BE2C (cell line): ENCODE measurements at regions not wholly inside any gene's neighbourhood (a gene's known extent, or its start where the extent isn't known, plus 50 kb on each side); places are given as distances from the start of the nearest gene placed in this dataset.

Source experiments
- DNase-seq: peaks from one replicate; pipeline ENCODE4 v3.0.0-alpha.2; 2020
- H3K27me3 ChIP-seq: fragments of 250-450 bp; sonication (Bioruptor Pico); 2 replicates; pipeline ENCODE4 v1.5.1; 2020; ENCODE audit warnings: mild to moderate bottlenecking
- H3K36me3 ChIP-seq: fragments of 250-450 bp; sonication (Bioruptor Pico); 2 replicates; pipeline ENCODE4 v1.5.1; 2020; ENCODE audit warnings: mild to moderate bottlenecking
- H3K4me1 ChIP-seq: fragments of 250-450 bp; sonication (Bioruptor Pico); 2 replicates; pipeline ENCODE4 v1.5.1; 2020
- H3K4me3 ChIP-seq: 2 replicates; pipeline ENCODE4 v1.5.1; 2011; ENCODE audit warnings: low read depth, low read length
- H3K9me3 ChIP-seq: fragments of 250-450 bp; sonication (Bioruptor Pico); 2 replicates; pipeline ENCODE4 v1.5.1; 2020
- TF ChIP-seq, protein P1 (sequence below): IDR thresholded peaks from 2 replicates; pipeline ENCODE4 v1.5.1; 2012; ENCODE audit warnings: mild to moderate bottlenecking, low read depth, low read length

DNA sequence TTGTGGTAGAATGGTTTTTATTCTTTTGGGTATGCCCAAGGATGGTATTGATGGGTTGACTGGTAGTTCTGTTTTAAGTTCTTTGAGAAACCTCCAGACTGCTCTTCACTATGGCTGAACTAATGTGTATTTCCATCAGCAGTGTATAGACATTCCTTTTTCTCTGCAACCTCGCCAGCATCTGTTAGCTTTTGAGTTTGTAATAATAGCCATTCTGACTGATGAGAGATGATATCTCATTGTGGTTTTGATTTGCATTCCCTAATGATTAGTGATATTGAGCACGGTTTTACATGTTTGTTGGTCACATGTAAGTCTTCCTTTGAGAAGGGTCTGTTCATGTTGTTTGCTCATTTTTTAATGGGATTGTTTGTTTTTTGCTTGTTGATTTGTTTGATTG, 1348.7 kb upstream of the NXPH2 start:
- no peaks in the 10 kb centered on the region for H3K27me3 ChIP-seq
- H3K9me3 ChIP-seq: no peaks in the 10 kb centered on the region
- H3K4me1 ChIP-seq: no peaks in the 10 kb centered on the region
- TF ChIP-seq, protein P1, sequence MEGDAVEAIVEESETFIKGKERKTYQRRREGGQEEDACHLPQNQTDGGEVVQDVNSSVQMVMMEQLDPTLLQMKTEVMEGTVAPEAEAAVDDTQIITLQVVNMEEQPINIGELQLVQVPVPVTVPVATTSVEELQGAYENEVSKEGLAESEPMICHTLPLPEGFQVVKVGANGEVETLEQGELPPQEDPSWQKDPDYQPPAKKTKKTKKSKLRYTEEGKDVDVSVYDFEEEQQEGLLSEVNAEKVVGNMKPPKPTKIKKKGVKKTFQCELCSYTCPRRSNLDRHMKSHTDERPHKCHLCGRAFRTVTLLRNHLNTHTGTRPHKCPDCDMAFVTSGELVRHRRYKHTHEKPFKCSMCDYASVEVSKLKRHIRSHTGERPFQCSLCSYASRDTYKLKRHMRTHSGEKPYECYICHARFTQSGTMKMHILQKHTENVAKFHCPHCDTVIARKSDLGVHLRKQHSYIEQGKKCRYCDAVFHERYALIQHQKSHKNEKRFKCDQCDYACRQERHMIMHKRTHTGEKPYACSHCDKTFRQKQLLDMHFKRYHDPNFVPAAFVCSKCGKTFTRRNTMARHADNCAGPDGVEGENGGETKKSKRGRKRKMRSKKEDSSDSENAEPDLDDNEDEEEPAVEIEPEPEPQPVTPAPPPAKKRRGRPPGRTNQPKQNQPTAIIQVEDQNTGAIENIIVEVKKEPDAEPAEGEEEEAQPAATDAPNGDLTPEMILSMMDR: no peak
- no peaks in the 10 kb centered on the region for H3K36me3 ChIP-seq
- no peak for DNase-seq
- no peak overlapping the region for H3K4me3 ChIP-seq

DNA sequence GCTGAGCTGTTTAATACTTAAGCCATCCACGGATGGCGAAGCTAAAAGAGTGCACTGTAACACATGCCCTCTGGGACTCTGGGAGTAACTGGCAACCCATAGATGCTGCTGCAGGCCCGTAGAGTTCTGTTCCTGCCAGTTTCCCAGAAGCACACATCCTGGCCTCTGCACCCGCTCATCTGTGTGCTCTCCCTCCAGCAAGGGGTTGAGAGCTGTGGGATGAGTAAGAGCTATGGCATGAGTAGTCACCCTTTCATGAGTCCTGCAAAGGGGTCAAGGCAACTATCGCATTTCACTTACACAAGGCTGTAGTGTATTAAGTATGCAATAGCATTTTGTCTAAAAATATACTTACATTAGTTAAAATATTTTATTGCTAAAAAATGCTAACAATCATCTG, 1341.8 kb upstream of the NXPH2 start:
- no peaks in the 10 kb centered on the region for H3K4me1 ChIP-seq
- no peak for DNase-seq
- TF ChIP-seq, protein P1: no peak
- no peaks in the 10 kb centered on the region for H3K27me3 ChIP-seq
- no peaks in the 10 kb centered on the region for H3K36me3 ChIP-seq
- H3K9me3 ChIP-seq: no peaks in the 10 kb centered on the region
- H3K4me3 ChIP-seq: no peak overlapping the region

DNA sequence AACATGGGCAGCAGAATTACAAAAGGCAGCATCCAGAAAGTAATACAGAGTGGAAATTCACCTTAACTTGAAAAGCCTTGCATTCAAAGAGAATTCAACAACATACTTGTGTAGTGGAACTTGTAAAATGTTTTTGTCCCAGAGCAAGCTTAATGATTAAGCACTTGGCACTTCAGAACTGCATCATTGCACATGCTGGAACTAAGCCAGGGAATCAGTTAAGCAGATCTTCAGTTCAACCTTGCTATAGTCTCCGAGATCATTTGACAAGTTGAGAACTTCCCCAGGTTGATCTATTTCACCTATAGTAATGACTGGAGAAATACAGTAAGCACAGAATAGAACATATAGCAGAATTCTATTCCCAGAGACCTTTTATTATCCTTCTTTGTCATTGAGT, 1337.2 kb upstream of the NXPH2 start:
- Histone ChIP-seq H3K4me3 (no peak overlapping the region), H3K27me3 (no peaks in the 10 kb centered on the region), H3K9me3 (no peaks in the 10 kb centered on the region), H3K4me1 (no peaks in the 10 kb centered on the region), H3K36me3 (no peaks in the 10 kb centered on the region)
- TF ChIP-seq, protein P1: no peak
- DNase-seq: no peak

DNA sequence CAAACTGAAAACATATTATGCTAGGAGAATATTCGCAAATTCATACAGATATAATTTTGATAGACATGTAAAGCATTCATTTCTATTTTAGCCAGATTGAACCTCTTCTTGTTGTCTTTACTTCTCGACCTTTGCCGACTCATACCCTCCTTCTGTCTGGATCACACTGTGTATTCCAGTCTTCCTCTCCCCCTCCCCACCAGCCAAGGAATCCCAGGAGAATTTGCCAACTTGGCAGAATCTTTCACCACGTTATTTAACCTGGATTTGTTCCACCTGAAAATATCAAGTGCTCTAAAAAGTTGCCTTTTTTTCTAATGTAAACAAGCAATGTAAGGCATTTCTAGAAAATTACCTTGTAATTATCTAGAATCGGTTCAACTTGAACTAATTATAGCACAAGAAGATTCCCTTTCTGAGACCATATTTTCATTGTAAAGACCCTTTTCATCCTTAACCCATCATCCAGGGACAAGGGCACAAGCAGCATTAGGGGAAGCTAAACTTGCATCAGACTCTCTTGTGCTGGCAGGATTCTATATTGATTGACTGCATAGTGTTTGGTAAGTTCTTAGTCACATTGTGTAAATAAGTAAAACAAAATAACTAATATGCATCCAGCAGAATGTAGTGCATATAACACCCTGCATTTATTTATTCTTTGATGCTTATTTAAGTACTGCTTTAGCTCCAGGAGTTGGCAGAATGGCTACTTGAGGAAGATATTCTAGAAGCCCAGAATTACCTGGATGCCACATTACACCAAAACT, 1328.7 kb upstream of the NXPH2 start:
- no peak overlapping the region for H3K4me3 ChIP-seq
- no peaks in the 10 kb centered on the region for H3K27me3 ChIP-seq
- H3K4me1 ChIP-seq: no peaks in the 10 kb centered on the region
- no peak for DNase-seq
- H3K9me3 ChIP-seq: no peaks in the 10 kb centered on the region
- no peaks in the 10 kb centered on the region for H3K36me3 ChIP-seq
- TF ChIP-seq, protein P1: no peak

DNA sequence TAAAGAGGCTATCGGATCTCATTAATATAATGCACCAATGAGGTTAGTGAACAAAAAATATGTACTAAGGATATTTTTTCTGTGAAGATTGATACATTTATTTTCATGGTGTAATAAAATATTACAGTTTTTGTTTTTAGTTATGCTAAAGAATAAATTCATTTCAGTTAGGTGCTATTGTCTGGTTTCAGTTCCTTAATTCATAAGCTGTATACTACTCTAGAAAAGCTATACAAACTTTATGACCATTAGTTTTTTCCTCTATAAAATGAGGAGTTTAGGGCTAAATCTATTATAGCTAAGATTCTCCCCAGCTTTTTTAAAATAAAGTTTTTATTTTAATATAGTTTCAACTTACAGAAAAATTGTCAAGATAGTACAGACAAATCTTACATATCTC, 1311.7 kb upstream of the NXPH2 start:
- Histone ChIP-seq H3K4me3 (no peak overlapping the region), H3K27me3 (no peaks in the 10 kb centered on the region), H3K9me3 (no peaks in the 10 kb centered on the region), H3K4me1 (no peaks in the 10 kb centered on the region), H3K36me3 (no peaks in the 10 kb centered on the region)
- DNase-seq: no peak
- TF ChIP-seq, protein P1: no peak

DNA sequence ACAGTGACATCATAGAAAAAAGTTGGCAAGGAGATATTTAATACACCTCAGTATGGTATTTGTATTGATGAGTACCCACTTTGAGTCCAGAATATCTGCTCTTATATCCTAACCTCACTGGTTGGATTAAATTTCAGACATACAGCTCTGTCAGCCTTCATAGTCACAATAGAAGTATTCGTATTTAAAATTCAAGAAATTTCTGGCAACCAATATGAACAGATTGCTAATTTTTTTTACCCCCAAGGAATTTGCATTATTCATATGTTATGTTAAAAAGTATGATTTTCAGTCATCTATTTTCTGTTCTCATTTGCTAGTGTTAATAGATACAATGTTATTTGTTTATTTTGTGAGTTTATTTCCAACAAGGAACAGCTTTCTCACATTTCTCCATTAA, 1306.8 kb upstream of the NXPH2 start:
- H3K27me3 ChIP-seq: no peaks in the 10 kb centered on the region
- H3K36me3 ChIP-seq: no peaks in the 10 kb centered on the region
- H3K4me3 ChIP-seq: no peak overlapping the region
- H3K4me1 ChIP-seq: no peaks in the 10 kb centered on the region
- no peaks in the 10 kb centered on the region for H3K9me3 ChIP-seq
- TF ChIP-seq, protein P1: no peak
- DNase-seq: no peak
